GM18858 (cell line): ENCODE measurements at regions not wholly inside any gene's neighbourhood (a gene's known extent, or its start where the extent isn't known, plus 50 kb on each side); places are given as distances from the start of the nearest gene placed in this dataset.
"Not testable (repeated sequence)": the region's sequence is repeated elsewhere in the genome, so short reads cannot be mapped to it uniquely, and the experiment has no call there.

ENCODE experiments used
- ATAC-seq: cut with Tn5 transposase; IDR thresholded peaks from one replicate; pipeline ENCODE4 v1.9.1; 2021; ENCODE audit not compliant: unreplicated experiment

- no peak for ATAC-seq
Observed at GRCh38 chr7:119665796-119666195, 607.2 kb upstream of the KCND2 start.

DNA sequence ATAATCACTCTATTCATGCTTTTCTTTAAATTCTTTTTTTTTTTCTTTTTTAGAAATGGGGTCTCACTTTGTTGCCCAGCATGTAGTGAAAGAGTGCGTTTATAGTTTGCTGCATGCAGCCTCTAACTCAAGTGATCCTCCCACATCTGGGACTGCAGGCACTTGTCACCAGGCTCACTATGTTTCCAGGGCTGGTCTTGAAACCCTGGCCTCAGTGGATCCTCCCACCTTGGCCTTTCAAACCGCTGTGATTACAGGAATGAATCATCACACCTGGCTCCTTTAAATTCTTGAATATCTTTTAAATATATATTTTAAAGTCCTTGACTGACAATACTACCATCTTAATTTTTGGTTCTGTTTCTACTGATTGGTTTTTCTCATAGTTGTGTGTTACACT lies 591.6 kb upstream of the KCND2 start:
- ATAC-seq: no peak

GRCh38 chr7:119684763-119685162 lies 588.2 kb upstream of the KCND2 start:
- ATAC-seq: no peak

- ATAC-seq: no peak
Observed at GRCh38 chr7:119685906-119686305, 587.1 kb upstream of the KCND2 start.

- ATAC-seq: no peak
Observed at GRCh38 chr7:119688831-119689230, 584.1 kb upstream of the KCND2 start.

- ATAC-seq: no peak
Observed at GRCh38 chr7:119692541-119692940, 580.4 kb upstream of the KCND2 start.

DNA sequence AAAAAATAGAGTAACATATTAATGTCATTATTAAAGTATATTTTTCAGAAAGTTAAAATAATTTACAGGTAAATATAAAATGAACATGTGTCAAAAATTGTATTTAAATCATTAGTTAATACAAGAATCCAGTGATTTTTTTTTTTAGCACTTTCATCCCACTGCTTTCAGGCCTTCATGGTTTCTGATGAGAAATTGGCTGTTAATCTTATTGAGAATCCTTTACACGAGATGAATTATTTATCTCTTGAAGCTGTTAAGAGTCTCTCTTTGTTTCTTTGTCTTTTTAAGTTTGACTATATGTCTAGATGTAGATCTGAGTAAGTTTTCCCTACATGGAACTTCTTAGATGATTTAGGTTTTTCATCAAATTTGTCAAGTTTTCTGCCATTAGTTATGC lies 578.5 kb upstream of the KCND2 start:
- ATAC-seq: no peak

DNA sequence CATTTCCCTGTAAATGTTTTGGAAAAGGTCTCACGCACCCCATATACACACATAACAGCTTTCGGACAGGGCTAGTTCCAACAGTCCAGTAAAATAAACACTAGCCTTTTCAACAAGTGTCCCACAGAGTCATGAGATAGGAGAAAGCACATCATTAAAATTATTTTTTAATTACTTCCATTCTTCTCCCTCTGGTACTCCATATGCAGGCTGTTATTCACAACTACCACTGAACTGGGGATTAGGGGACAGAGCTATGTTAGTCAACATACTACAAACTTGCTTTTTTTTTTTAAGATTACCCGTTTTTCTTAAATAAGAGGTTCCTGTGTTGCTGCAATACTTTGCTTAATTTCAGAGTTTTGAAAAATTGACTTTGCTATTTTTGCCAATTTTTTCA lies 576.6 kb upstream of the KCND2 start:
- ATAC-seq: no peak

DNA sequence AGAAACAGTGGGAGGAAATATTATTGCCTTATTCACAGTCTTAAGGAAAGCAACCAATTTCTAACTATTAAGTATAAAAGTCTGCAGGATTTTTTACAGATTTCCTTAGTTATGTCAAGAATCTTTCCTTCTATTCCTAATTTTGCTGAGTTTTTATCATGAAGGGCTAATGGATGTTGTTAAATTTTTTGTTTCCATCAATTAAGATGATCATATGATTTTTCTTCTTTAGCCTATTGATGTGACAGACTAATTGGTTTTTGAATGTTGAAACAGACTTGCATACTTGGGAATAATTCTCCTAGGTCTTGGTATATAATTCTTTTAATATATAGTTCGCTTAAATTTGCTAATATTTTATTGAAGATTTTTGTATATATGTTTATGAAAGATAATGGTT lies 569.1 kb upstream of the KCND2 start:
- ATAC-seq: no peak

GRCh38 chr7:119706608-119707007 lies 566.4 kb upstream of the KCND2 start:
- ATAC-seq: no peak

DNA sequence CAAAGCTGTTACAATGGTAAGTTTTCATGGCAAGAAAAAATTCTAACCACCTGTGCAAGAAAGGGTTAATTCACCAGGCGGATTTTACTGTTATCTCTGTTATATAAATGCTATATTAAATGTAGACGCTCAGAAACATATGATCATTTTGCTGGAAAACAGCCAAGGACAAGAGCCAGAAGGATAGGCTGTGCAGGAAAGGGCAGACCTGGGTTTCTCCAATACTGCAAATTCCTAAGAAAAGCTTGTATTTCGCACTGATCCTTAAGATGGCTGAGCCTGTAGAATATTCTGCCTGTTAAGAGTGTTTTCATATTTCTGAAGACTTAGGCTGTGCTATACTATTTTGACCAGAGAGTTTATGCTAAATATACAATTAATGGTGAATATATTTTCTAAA lies 564.1 kb upstream of the KCND2 start:
- no peak for ATAC-seq

GRCh38 chr7:119711104-119711503 lies 561.9 kb upstream of the KCND2 start:
- peak; percentile 84 for ATAC-seq

- no peak for ATAC-seq
Observed at GRCh38 chr7:119712886-119713462, 560.0 kb upstream of the KCND2 start.

- ATAC-seq: no peak
Observed at GRCh38 chr7:119713606-119714005, 559.4 kb upstream of the KCND2 start.

DNA sequence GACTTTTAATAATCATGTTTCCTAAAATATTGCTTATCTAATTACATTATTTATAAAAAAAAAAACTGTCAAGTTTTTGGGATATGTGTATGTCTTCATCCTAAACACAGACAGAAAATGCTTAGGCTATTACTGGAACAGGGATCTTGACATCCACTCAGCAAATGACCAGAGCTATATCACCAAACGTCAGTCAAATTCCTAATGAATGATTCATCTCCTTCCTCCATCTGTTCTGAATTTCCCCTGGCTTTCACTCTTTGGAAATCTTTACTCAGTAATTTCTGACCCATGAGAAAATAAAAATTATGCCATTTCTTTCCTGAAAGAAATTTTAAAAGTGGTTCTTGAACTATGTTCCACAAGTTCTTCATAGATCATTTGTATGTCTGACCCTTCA lies 552.4 kb upstream of the KCND2 start:
- ATAC-seq: no peak

GRCh38 chr7:119724041-119724792 lies 548.8 kb upstream of the KCND2 start:
- no peak for ATAC-seq

DNA sequence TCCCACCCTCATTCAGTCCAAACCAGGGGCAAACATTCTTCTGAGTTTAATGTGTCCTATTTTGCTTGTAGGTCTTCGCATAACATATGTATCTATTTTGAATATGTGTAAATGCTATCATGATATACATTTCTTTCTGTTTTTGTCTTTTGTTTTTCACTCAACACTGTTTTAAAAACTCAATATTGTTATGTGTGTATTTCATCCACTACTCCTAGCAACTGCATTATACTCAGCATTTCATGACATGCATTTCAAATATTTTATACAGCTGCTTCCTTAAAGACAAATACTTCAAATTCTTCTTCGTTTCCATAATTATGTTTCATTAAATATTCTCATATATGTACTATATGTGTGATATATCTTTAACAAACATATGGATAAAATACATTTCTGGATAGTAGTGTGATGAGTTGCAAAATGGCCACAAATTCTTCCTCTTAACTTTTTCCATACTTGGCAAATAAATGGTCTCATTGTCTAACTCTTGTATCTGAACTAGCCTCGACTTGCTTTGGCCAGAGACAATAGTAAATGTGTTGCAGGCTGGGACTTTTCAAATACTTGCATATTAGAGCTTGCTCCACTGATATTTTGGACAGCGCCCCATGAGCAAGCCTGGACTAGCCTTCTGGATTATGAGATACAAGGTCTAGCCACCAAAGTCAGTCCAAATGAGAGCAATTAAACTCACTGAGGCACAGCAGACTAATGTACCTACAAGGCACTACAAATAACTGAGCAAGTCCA lies 539.7 kb upstream of the KCND2 start:
- no peak for ATAC-seq

- ATAC-seq: no peak
Observed at GRCh38 chr7:119737390-119737789, 535.6 kb upstream of the KCND2 start.

DNA sequence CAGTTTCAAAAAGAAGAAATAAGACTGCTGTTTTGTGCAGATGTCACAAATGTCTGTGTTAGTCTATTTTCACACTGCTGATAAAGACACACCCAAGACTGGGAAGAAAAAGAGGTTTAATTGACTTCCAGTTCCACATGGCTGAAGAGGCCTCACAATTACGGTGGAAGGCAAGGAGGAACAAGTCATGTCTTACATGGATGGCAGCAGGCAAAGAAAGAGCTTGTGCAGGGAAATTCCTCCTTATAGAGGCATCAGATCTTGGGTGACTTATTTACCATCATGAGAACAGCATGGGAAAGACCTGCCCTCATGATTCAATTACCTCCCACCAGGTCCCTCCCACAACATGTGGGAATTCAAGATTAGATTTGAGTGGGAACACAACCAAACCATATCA lies 527.7 kb upstream of the KCND2 start:
- not testable (repeated sequence) for ATAC-seq

GRCh38 chr7:119748251-119748860 lies 524.6 kb upstream of the KCND2 start:
- ATAC-seq: no peak

DNA sequence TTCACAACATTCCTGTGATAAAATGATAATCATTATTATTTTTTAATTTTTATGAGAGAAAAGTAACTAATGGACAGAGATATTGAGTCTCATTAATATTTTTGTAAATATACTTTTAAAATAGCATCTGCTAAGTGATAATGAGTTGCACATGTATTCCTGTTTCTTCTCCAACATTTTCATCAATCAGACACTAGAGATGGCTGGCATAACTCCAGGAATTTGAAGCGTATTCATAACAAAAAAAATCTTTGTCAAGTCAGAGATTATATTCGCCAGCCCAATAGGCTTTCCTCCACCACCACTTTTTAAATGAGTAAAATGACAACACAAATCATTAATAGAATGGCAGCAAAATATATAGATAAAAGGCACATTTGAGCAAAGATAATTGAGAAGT lies 524.0 kb upstream of the KCND2 start:
- no peak for ATAC-seq

DNA sequence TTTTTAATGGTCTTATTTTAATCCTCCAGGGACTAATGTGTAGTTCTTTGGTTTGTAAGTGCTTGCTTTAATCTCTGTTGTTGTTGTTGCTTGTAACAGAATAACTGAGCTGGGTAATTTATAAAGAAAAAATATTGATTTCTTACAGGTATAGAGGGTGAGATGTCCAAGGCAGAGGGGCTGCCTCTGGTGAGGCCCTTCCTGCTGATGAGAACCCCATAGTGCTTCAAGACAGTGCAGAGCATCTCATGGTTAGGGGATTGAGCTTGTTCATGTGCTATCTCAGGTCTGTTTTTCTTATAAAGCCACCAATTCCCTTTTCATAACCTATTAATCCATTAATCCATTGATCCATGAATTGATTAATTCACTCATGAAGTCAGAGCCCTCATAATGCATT lies 516.3 kb upstream of the KCND2 start:
- ATAC-seq: no peak
